GM12878 (cell line): ENCODE measurements at regions not wholly inside any gene's neighbourhood (a gene's known extent, or its start where the extent isn't known, plus 50 kb on each side); places are given as distances from the start of the nearest gene placed in this dataset.

Experiments
- ATAC-seq: fragments of 200-7000 bp; cut with Tn5 transposase; 3 replicates; pipeline ENCODE4 v1.9.1; 2020; ENCODE audit warnings: mild to moderate bottlenecking, moderate library complexity
- BruUV-seq: library from RNA; stranded (reverse); fragments of 400-500 nt; replicated peaks from 2 replicates; lab custom pipeline; 2021; lab: Mats Ljungman, UMichigan
- CTCF ChIA-PET: fragments of 300-600 bp; sonication (Branson Sonifier 250); formaldehyde crosslinking; extraction: SDS; loops from one replicate; lab custom pipeline; 2021; ENCODE audit warnings: inconsistent platforms; lab: Yijun Ruan, JAX
- POLR2A ChIA-PET: fragments of 350-600 bp; formaldehyde crosslinking; extraction: SDS; loops from one replicate; lab custom pipeline; 2021; ENCODE audit warnings: inconsistent platforms; lab: Charles Lee
- RAD21 ChIA-PET: fragments of 300-600 bp; sonication (Branson Sonifier 250); formaldehyde crosslinking; loops from one replicate; lab custom pipeline; 2023; ENCODE audit warnings: antibody characterized with exemption; ENCODE audit not compliant: unreplicated experiment; lab: Charles Lee
- SMC1A ChIA-PET: fragments of 300-600 bp; sonication (Branson Sonifier 250); formaldehyde crosslinking; loops from one replicate; lab custom pipeline; 2023; ENCODE audit not compliant: unreplicated experiment, uncharacterized antibody; lab: Charles Lee
- DNase-seq: peaks from one replicate; pipeline ENCODE4 v3.0.0-alpha.2; 2011; ENCODE audit warnings: low read depth, low spot score
- FAIRE-seq: peaks from 3 replicates; lab custom pipeline; 2011; peaks lifted over from hg19 to GRCh38; lab: Jason Lieb, UNC
- H2AFZ ChIP-seq: 2 replicates; pipeline ENCODE4 v1.6.0; 2011; ENCODE audit warnings: low read depth, low read length, control low read depth; ENCODE audit not compliant: control insufficient read depth
- H3K27ac ChIP-seq: 2 replicates; pipeline ENCODE4 v1.5.1; 2011; ENCODE audit warnings: control low read depth; ENCODE audit not compliant: control insufficient read depth, insufficient read depth
- H3K27me3 ChIP-seq, 2 experiments: replicated peaks in 1 of 2; 2 replicates each; pipeline versions ENCODE4 v1.6.0 to v1.6.1; 2011; ENCODE audit warnings: low read length in 1 of 2; ENCODE audit not compliant: control insufficient read depth in 2 of 2, insufficient read depth in 2 of 2
- H3K36me3 ChIP-seq, 2 experiments: 2 replicates each; pipeline ENCODE4 v1.5.1; 2011; ENCODE audit warnings: low read length in 1 of 2; ENCODE audit not compliant: control insufficient read depth in 2 of 2, insufficient read depth in 2 of 2
- H3K4me1 ChIP-seq: 2 replicates; pipeline ENCODE4 v1.6.1; 2011; ENCODE audit warnings: mild to moderate bottlenecking, low read length, moderate library complexity, mixed read lengths; ENCODE audit not compliant: control insufficient read depth, insufficient read depth
- H3K4me2 ChIP-seq: 2 replicates; pipeline ENCODE4 v1.6.0; 2011; ENCODE audit warnings: control low read depth; ENCODE audit not compliant: control insufficient read depth, insufficient read depth
- H3K4me3 ChIP-seq: fragments of 200-600 bp; sonication (generic); 2 replicates; pipeline ENCODE4 v1.5.1; 2016
- H3K79me2 ChIP-seq: 2 replicates; pipeline ENCODE4 v1.6.0; 2011; ENCODE audit warnings: low read length; ENCODE audit not compliant: control insufficient read depth, insufficient read depth
- H3K9ac ChIP-seq: 2 replicates; pipeline ENCODE4 v1.8.0; 2011; ENCODE audit warnings: low read length, control low read depth, mixed read lengths; ENCODE audit not compliant: control insufficient read depth, insufficient read depth
- H3K9me3 ChIP-seq: replicated peaks from 3 replicates; pipeline ENCODE4 v1.5.1; 2011; ENCODE audit warnings: mild to moderate bottlenecking, low read length; ENCODE audit not compliant: control insufficient read depth, insufficient read depth
- H4K20me1 ChIP-seq: 2 replicates; pipeline ENCODE4 v1.6.0; 2011; ENCODE audit not compliant: control insufficient read depth, insufficient read depth
- ATF2 ChIP-seq: IDR thresholded peaks from 2 replicates; pipeline ENCODE4 v1.6.1; 2012; ENCODE audit warnings: low read length, inconsistent platforms
- CHD2 ChIP-seq: IDR thresholded peaks from 2 replicates; pipeline ENCODE4 v1.6.1; 2011; ENCODE audit warnings: low read depth, low read length, improper control_type of control experiment, borderline replicate concordance
- POLR2AphosphoS2 ChIP-seq: IDR thresholded peaks from 2 replicates; pipeline ENCODE4 v1.6.1; 2011; ENCODE audit warnings: low read depth, mild to moderate bottlenecking, low read length, improper control_type of control experiment, moderate library complexity
- ZNF217 ChIP-seq: fragments of 450-650 bp; IDR thresholded peaks from 2 replicates; pipeline ENCODE4 v1.6.1; 2017; ENCODE audit warnings: antibody characterized with exemption, mild to moderate bottlenecking
- ZNF384 ChIP-seq: IDR thresholded peaks from 2 replicates; pipeline ENCODE4 v1.6.1; 2012; ENCODE audit warnings: low read depth, mild to moderate bottlenecking, low read length, improper control_type of control experiment, borderline replicate concordance
- WGBS: methylation state at CpG from one replicate; pipeline ENCODE4 v1.1.6; 2016; ENCODE audit warnings: low lambda C conversion rate; ENCODE audit not compliant: insufficient replicate concordance, insufficient coverage; ENCODE audit errors: missing lambda C conversion rate; 5-methylcytosine and 5-hydroxymethylcytosine counted together
- in situ Hi-C: fragments of 300-500 bp; cut with MboI; formaldehyde crosslinking; loops from 9 replicates; pipeline ENCODE4 v1.14.3; 2018; ENCODE audit warnings: mixed read lengths
- intact Hi-C: fragments of 100-400 bp; cut with micrococcal nuclease; formaldehyde crosslinking; loops from one replicate; pipeline ENCODE4 v1.14.2; 2022; ENCODE audit not compliant: unreplicated experiment

- ChIA-PET POLR2A (no interaction called here), SMC1A (interaction anchor here (1.1 kb wide), 1 partner anchor 366 kb away, joined by 3 read pairs; no protein-coding TSS in a partner anchor), CTCF (interaction anchor here (1.3 kb wide), 1 partner anchor 284 kb away, joined by 4 read pairs; no protein-coding TSS in a partner anchor)
- no TSS peak for BruUV-seq
- Histone ChIP-seq H3K27ac (no peak overlapping the region), H3K27me3 (no peaks in the 10 kb centered on the region)
- no peak for DNase-seq
- in situ Hi-C loops, result no loop called here
- TF ChIP-seq CHD2, result no peak
- TF ChIP-seq, all 136 proteins: peak for 0
- ATAC-seq (no peak), FAIRE-seq (no peak)
- Histone ChIP-seq H3K4me3 (no peak overlapping the region), H3K79me2 (no peaks in the 10 kb centered on the region), H2AFZ (no peak overlapping the region), H3K9me3 (no peaks in the 10 kb centered on the region), H3K4me1 (no peaks in the 10 kb centered on the region), H4K20me1 (no peaks in the 10 kb centered on the region), H3K36me3 (no peaks in the 10 kb centered on the region), H3K9ac (no peak overlapping the region), H3K4me2 (no peak overlapping the region)
- 21% methylated on average over 4 of the region's 4 CpGs for WGBS
- intact Hi-C loops, result no loop called here
- RAD21 ChIA-PET, result no interaction called here
Measured at GRCh38 chr9:105147110-105147871, 97.2 kb upstream of the SLC44A1 start.

GRCh38 chr9:105148328-105149006 lies 96.0 kb upstream of the SLC44A1 start:
- POLR2A ChIA-PET, result no interaction called here
- H3K9ac ChIP-seq, result no peak overlapping the region
- RAD21 ChIA-PET, result interaction anchor here (1.2 kb wide), 1 partner anchor 368 kb away, joined by 4 read pairs; no protein-coding TSS in a partner anchor

More at GRCh38 chr9:105148328-105149006, 96.0 kb upstream of the SLC44A1 start:
- peak; percentile 34; the same call in 2 of the 3 replicates for ATAC-seq
- no peak overlapping the region for H2AFZ ChIP-seq
- in situ Hi-C loops, result no loop called here
- no TSS peak for BruUV-seq
- no peaks in the 10 kb centered on the region for H3K36me3 ChIP-seq
- H3K27ac ChIP-seq, result no peak overlapping the region
- WGBS, result 0% methylated on average over 1 of the region's 1 CpG
- no peaks in the 10 kb centered on the region for H3K79me2 ChIP-seq
- no peaks in the 10 kb centered on the region for H3K9me3 ChIP-seq
- H3K4me3 ChIP-seq, result no peak overlapping the region
- ChIA-PET SMC1A (no interaction called here), CTCF (interaction anchor here (0.5 to 1.6 kb wide), 3 partner anchors 267 to 301 kb away, joined by 3 read pairs; no protein-coding TSS in a partner anchor)
- TF ChIP-seq ZNF217 (no peak), ZNF384 (no peak), ATF2 (no peak), POLR2AphosphoS2 (no peak)
- no peak for DNase-seq
- H4K20me1 ChIP-seq, result no peaks in the 10 kb centered on the region
- H3K4me1 ChIP-seq, result no peaks in the 10 kb centered on the region
- intact Hi-C loops, result no loop called here
- H3K4me2 ChIP-seq, result no peak overlapping the region
- FAIRE-seq, result no peak
- no peaks in the 10 kb centered on the region for H3K27me3 ChIP-seq
